Right cardiac atrium (tissue), 5 donors: ENCODE measurements at regions not wholly inside any gene's neighbourhood (a gene's known extent, or its start where the extent isn't known, plus 50 kb on each side); places are given as distances from the start of the nearest gene placed in this dataset.

ENCODE experiments used
- ATAC-seq, 2 donors: fragments of 200-7000 bp; cut with Tn5 transposase; one replicate each; pipeline versions ENCODE4 v1.8.0 to v1.9.1; 2020; ENCODE audit warnings: moderate library complexity in 2 of 2, mild to moderate bottlenecking in 1 of 2
- DNase-seq, 3 donors: peaks; one replicate each; pipeline ENCODE4 v3.0.0-alpha.2; 2020
- H3K27ac ChIP-seq: one replicate; pipeline ENCODE4 v1.5.1; 2013; ENCODE audit warnings: mild to moderate bottlenecking, low read length, control low read depth, moderate library complexity
- H3K27me3 ChIP-seq: one replicate; pipeline ENCODE4 v1.6.1; 2013; ENCODE audit not compliant: control insufficient read depth, insufficient read depth
- H3K4me1 ChIP-seq: one replicate; pipeline ENCODE4 v1.6.1; 2013; ENCODE audit warnings: low read length; ENCODE audit not compliant: control insufficient read depth, insufficient read depth
- H3K4me3 ChIP-seq: one replicate; pipeline ENCODE4 v1.5.1; 2013; ENCODE audit warnings: low read length, control low read depth
- H3K9me3 ChIP-seq: one replicate; pipeline ENCODE4 v1.6.1; 2013; ENCODE audit warnings: low read length; ENCODE audit not compliant: control insufficient read depth
- WGBS: extraction: QIAGEN DNeasy Blood & Tissue Kit; methylation state at CpG from one replicate; pipeline ENCODE4 v1.1.7; 2013; 5-methylcytosine and 5-hydroxymethylcytosine counted together
- intact Hi-C, 4 donors: fragments of 100-400 bp; cut with DNase I; formaldehyde crosslinking; loops; one replicate each; pipeline versions ENCODE4 v1.11.0 to v1.14.0; 2022 to 2023
- donor health status: healthy with polysubstance abuse.
- donor health status: DM: no; HTN: yes; CAD: no.
- donor health status: DM: no; HTN: no; CAD: no.
- donor health status: DM: no; HTN: yes; CAD: no; lungs with severe emphysema.
- donor health status: DM: yes; HTN: yes; CAD: no.

DNA sequence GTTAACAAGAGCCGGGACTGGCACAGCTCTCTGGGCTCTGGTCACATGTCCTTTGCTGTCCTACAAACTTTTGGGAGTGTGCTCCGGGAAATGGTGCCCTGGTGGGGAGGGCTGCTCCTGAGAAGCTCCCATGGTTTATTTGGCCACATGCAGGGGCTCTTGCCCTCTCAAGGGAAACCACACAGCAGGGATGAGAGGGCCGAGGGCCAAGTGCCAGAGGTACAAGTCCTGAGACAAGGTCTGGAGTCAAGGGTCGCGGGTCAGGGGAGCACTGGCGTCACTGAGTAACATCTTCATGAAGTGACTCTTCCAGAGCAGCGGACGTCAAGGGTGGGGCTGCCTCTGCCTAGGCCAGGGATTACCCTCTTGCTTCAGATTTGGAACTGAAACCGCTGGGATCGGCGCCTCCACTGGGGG is 1160.6 kb downstream of the TBC1D22A start:
- DNase-seq: no peak
- Histone ChIP-seq H3K4me3 (no peak overlapping the region), H3K27ac (no peak overlapping the region), H3K27me3 (no peaks in the 10 kb centered on the region), H3K9me3 (peaks cover 2% of the 10 kb centered on the region), H3K4me1 (no peaks in the 10 kb centered on the region)
- intact Hi-C loops: no loop called here
- no peak for ATAC-seq
- WGBS: 80% methylated on average over 11 of the region's 11 CpGs

- Histone ChIP-seq H3K27ac (no peak overlapping the region), H3K4me3 (no peak overlapping the region), H3K27me3 (no peaks in the 10 kb centered on the region), H3K9me3 (peaks cover 2% of the 10 kb centered on the region), H3K4me1 (no peaks in the 10 kb centered on the region)
- DNase-seq: no peak
- no peak for ATAC-seq
- 85% methylated on average over 3 of the region's 3 CpGs for WGBS
- intact Hi-C loops: no loop called here
Observed at GRCh38 chr22:47921906-47922305, 1159.5 kb downstream of the TBC1D22A start.

DNA sequence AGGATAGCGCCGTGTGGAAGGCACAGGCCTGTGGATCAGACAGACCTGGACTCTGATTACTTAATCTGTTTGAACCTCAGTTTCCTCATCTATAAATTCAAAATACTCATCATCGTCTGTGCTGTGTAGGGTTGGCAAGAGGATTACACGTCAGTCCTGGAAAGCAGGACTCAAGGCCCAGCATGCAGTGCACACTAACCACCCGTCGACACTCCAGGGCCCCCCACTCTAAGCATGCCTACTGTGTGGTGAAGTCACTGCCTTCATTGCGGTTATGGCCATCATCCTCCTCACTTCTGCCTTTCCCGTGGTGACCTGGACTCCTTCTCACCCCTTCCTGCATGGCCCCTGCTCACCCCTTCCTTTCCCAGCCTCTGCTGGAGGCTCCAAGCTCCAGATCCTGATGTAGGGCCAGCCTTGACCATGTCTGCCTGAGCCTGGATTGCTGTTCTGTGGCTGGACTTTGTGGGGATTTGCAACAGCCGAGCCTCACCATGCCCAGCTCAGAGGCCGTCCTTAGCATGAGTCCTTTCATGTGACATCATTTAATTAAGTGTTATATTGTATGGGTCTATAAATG is 1158.0 kb downstream of the TBC1D22A start:
- DNase-seq (no peak), ATAC-seq (no peak)
- intact Hi-C loops: no loop called here
- H3K27ac ChIP-seq: no peak overlapping the region
- no peaks in the 10 kb centered on the region for H3K27me3 ChIP-seq
- no peaks in the 10 kb centered on the region for H3K4me1 ChIP-seq
- H3K4me3 ChIP-seq: no peak overlapping the region
- peaks cover 2% of the 10 kb centered on the region for H3K9me3 ChIP-seq
- WGBS: 71% methylated on average over 10 of the region's 10 CpGs

GRCh38 chr22:47919893-47920292 is 1157.4 kb downstream of the TBC1D22A start:
- DNase-seq (no peak), ATAC-seq (no peak)
- Histone ChIP-seq H3K27me3 (no peaks in the 10 kb centered on the region), H3K27ac (no peak overlapping the region), H3K9me3 (peaks cover 2% of the 10 kb centered on the region), H3K4me1 (no peaks in the 10 kb centered on the region), H3K4me3 (no peak overlapping the region)
- WGBS: 75% methylated on average over 6 of the region's 6 CpGs
- intact Hi-C loops: no loop called here

DNA sequence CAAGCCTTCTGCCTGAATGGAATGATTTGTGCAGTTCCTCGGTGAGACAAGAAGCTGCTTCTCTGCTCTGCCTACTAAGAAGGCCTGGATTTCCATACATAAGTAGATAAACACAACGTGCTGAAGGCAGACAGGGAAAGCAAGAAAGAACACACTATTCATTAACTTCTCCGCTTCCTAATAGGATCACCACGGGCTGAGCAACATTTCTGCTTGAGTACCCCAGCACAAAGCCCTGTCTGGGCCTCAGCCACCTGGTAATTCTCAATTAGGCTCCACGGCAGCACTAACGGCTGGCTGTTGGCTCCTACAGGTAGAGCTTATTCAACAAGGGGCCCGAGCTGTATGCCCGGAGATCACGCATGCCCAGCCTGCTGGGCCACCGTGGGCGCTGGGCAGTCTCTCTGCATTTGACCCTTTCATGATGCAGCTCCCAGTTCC is 1156.6 kb downstream of the TBC1D22A start:
- DNase-seq (no peak), ATAC-seq (no peak)
- no peaks in the 10 kb centered on the region for H3K4me1 ChIP-seq
- 77% methylated on average over 11 of the region's 11 CpGs for WGBS
- no peak overlapping the region for H3K4me3 ChIP-seq
- H3K9me3 ChIP-seq: no peaks in the 10 kb centered on the region
- H3K27ac ChIP-seq: no peak overlapping the region
- no peaks in the 10 kb centered on the region for H3K27me3 ChIP-seq
- intact Hi-C loops: no loop called here

- Histone ChIP-seq H3K9me3 (no peaks in the 10 kb centered on the region), H3K27ac (no peak overlapping the region), H3K27me3 (no peaks in the 10 kb centered on the region), H3K4me3 (no peak overlapping the region), H3K4me1 (no peaks in the 10 kb centered on the region)
- DNase-seq: no peak
- 54% methylated on average over 15 of the region's 15 CpGs for WGBS
- no peak for ATAC-seq
- intact Hi-C loops: no loop called here
Observed at GRCh38 chr22:47918276-47918921, 1155.9 kb downstream of the TBC1D22A start.

- intact Hi-C loops: no loop called here
- Histone ChIP-seq H3K27me3 (no peaks in the 10 kb centered on the region), H3K4me1 (no peaks in the 10 kb centered on the region), H3K27ac (no peak overlapping the region), H3K4me3 (no peak overlapping the region), H3K9me3 (no peaks in the 10 kb centered on the region)
- ATAC-seq: no peak
- WGBS: 81% methylated on average over 15 of the region's 15 CpGs
- no peak for DNase-seq
Observed at GRCh38 chr22:47914481-47915097, 1152.1 kb downstream of the TBC1D22A start.

DNA sequence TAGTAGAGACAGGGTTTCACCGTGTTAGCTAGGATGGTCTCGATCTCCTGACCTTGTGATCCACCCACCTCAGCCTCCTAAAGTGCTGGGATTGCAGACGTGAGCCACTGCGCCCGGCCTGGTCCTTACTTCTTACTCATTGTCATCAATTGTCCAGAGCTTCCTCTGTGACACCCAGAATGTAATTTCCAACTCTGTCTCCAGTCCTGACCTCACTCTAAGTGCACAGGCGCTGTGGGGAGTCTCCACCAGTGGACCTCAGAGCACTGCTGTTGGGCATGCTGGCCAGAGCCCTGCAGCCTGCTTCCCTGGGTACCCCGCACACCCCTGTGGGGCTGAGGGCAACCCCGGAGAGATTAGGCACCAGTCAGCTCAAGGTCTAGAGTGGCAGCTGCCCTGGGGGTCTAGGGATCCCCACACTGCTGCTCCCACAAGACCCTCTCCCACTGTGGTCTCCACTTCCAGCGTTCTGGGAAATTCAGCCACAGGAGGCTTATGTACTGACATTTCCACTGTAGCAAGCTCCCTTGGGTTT is 1140.3 kb downstream of the TBC1D22A start:
- WGBS: 78% methylated on average over 9 of the region's 9 CpGs

DNA sequence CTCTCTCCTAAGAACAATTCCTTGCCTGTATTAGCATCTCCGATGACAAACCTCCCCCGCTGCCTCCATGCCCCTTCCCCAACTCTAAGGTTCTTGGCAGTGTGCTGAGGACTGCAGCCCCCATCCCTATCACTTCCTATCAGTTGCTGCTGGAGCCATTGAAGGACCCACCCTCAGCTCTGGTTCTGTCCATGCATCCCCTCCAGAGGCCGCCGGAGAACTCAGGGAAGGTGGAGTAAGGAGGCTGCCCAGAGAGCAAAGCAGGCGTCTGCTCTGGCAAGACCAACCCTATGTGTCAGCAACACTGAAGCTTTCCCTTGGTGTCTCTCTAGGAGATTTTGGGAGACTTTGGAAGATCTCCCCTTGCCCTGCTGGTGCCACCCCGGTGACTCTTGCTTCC is 1139.5 kb downstream of the TBC1D22A start:
- WGBS: 88% methylated on average over 6 of the region's 6 CpGs
- H3K9me3 ChIP-seq: no peaks in the 10 kb centered on the region
- no peak overlapping the region for H3K27ac ChIP-seq
- DNase-seq (no peak), ATAC-seq (no peak)
- intact Hi-C loops: no loop called here
- no peak overlapping the region for H3K4me3 ChIP-seq
- H3K27me3 ChIP-seq: no peaks in the 10 kb centered on the region
- no peaks in the 10 kb centered on the region for H3K4me1 ChIP-seq

More for the DNA sequence above, 1140.3 kb downstream of the TBC1D22A start:
- Histone ChIP-seq H3K27me3 (no peaks in the 10 kb centered on the region), H3K4me3 (no peak overlapping the region), H3K4me1 (no peaks in the 10 kb centered on the region), H3K27ac (no peak overlapping the region), H3K9me3 (no peaks in the 10 kb centered on the region)
- intact Hi-C loops: no loop called here
- ATAC-seq (no peak), DNase-seq (no peak)

- WGBS: 77% methylated on average over 8 of the region's 8 CpGs
- no peaks in the 10 kb centered on the region for H3K9me3 ChIP-seq
- no peak overlapping the region for H3K27ac ChIP-seq
- H3K27me3 ChIP-seq: no peaks in the 10 kb centered on the region
- intact Hi-C loops: no loop called here
- H3K4me1 ChIP-seq: no peaks in the 10 kb centered on the region
- H3K4me3 ChIP-seq: no peak overlapping the region
- ATAC-seq: no peak
- DNase-seq: no peak
Observed at GRCh38 chr22:47899894-47900293, 1137.4 kb downstream of the TBC1D22A start.

GRCh38 chr22:47898946-47899345 is 1136.5 kb downstream of the TBC1D22A start:
- H3K9me3 ChIP-seq: no peaks in the 10 kb centered on the region
- H3K27ac ChIP-seq: no peak overlapping the region
- 52% methylated on average over 3 of the region's 3 CpGs for WGBS
- no peaks in the 10 kb centered on the region for H3K27me3 ChIP-seq
- intact Hi-C loops: no loop called here
- no peaks in the 10 kb centered on the region for H3K4me1 ChIP-seq
- H3K4me3 ChIP-seq: no peak overlapping the region
- DNase-seq: no peak
- no peak for ATAC-seq
